Colon (tissue), 2 donors: ENCODE measurements at regions not wholly inside any gene's neighbourhood (a gene's known extent, or its start where the extent isn't known, plus 50 kb on each side); places are given as distances from the start of the nearest gene placed in this dataset.

Source experiments
- FAIRE-seq: peaks from 2 replicates; lab custom pipeline; 2012; peaks lifted over from hg19 to GRCh38; lab: Jason Lieb, UNC
- donor health status: control.
- donor health status: control.

GRCh38 chrX:10288373-10288975, 131.7 kb downstream of the CLCN4 start:
- FAIRE-seq, result no peak

- FAIRE-seq, result no peak
Measured at GRCh38 chrX:10296576-10296975, 139.8 kb downstream of the CLCN4 start.

GRCh38 chrX:10310511-10310910, 153.7 kb downstream of the CLCN4 start:
- FAIRE-seq, result no peak

GRCh38 chrX:10314530-10315104, 157.8 kb downstream of the CLCN4 start:
- no peak for FAIRE-seq

- FAIRE-seq, result no peak
Measured at GRCh38 chrX:10325611-10326010, 168.8 kb downstream of the CLCN4 start.

GRCh38 chrX:10326578-10326977, 169.8 kb downstream of the CLCN4 start:
- FAIRE-seq, result no peak

- no peak for FAIRE-seq
Measured at GRCh38 chrX:10327651-10328050, 170.9 kb downstream of the CLCN4 start.

GRCh38 chrX:10329984-10330383, 173.2 kb downstream of the CLCN4 start:
- FAIRE-seq, result no peak

- FAIRE-seq, result no peak
Measured at GRCh38 chrX:10341309-10341708, 184.5 kb downstream of the CLCN4 start.

GRCh38 chrX:10350221-10350620, 193.4 kb downstream of the CLCN4 start:
- peak; percentile 10 for FAIRE-seq

- FAIRE-seq, result no peak
Measured at GRCh38 chrX:10350981-10351380, 194.2 kb downstream of the CLCN4 start.

GRCh38 chrX:10352536-10352935, 195.8 kb downstream of the CLCN4 start:
- peak; percentile 53 for FAIRE-seq

GRCh38 chrX:10356979-10357378, 200.2 kb downstream of the CLCN4 start:
- FAIRE-seq, result no peak

GRCh38 chrX:10358958-10359357, 202.2 kb downstream of the CLCN4 start:
- no peak for FAIRE-seq

- FAIRE-seq, result no peak
Measured at GRCh38 chrX:10360116-10360515, 203.3 kb downstream of the CLCN4 start.

GRCh38 chrX:10365532-10366265, 208.9 kb downstream of the CLCN4 start:
- FAIRE-seq, result peak; percentile 21

- no peak for FAIRE-seq
Measured at GRCh38 chrX:10367406-10367805, 210.6 kb downstream of the CLCN4 start.

GRCh38 chrX:10370976-10371375, 214.2 kb downstream of the CLCN4 start:
- FAIRE-seq, result no peak

GRCh38 chrX:10377427-10377826, 220.7 kb downstream of the CLCN4 start:
- FAIRE-seq, result no peak

- FAIRE-seq, result no peak
Measured at GRCh38 chrX:10379878-10380277, 223.1 kb downstream of the CLCN4 start.

- FAIRE-seq, result peak; percentile 49
Measured at GRCh38 chrX:10380300-10380699, 223.5 kb downstream of the CLCN4 start.

GRCh38 chrX:10381193-10381592, 224.4 kb downstream of the CLCN4 start:
- no peak for FAIRE-seq

- no peak for FAIRE-seq
Measured at GRCh38 chrX:10387011-10387410, 230.2 kb downstream of the CLCN4 start.

GRCh38 chrX:10390187-10390586, 230.2 kb downstream of the MID1 start:
- FAIRE-seq, result no peak
